ENCODE measurements at regions not wholly inside any gene's neighbourhood (a gene's known extent, or its start where the extent isn't known, plus 50 kb on each side); places are given as distances from the start of the nearest gene placed in this dataset.

DNA sequence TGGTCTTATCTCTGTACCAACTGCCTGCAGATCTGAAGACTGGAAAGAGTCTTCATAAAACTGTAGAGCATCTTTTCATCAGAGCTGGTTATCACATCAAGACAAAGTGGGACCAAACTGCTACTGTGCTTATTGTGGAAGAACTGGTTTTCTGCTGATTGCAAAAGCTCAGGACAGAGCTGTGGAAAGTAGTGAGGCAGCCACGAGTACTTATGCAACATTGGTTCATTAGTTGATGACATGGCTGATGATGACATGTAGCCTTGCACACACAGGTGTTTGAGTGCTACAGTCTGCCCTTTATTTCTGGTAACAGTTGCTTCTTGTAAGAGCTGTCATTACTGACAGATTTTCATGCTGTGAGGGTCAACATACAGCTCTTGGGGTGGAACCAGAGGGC lies 185.4 kb upstream of the GUCY1A2 start:
- peaks cover 24% of the 10 kb centered on the region for H3K9me3 Mint-ChIP-seq
- 0 out of 2 replicates have a peak, but pooled peaks cover 5% of the 10 kb centered on the region for H3K4me1 Mint-ChIP-seq
- TF ChIP-seq, protein P1, sequence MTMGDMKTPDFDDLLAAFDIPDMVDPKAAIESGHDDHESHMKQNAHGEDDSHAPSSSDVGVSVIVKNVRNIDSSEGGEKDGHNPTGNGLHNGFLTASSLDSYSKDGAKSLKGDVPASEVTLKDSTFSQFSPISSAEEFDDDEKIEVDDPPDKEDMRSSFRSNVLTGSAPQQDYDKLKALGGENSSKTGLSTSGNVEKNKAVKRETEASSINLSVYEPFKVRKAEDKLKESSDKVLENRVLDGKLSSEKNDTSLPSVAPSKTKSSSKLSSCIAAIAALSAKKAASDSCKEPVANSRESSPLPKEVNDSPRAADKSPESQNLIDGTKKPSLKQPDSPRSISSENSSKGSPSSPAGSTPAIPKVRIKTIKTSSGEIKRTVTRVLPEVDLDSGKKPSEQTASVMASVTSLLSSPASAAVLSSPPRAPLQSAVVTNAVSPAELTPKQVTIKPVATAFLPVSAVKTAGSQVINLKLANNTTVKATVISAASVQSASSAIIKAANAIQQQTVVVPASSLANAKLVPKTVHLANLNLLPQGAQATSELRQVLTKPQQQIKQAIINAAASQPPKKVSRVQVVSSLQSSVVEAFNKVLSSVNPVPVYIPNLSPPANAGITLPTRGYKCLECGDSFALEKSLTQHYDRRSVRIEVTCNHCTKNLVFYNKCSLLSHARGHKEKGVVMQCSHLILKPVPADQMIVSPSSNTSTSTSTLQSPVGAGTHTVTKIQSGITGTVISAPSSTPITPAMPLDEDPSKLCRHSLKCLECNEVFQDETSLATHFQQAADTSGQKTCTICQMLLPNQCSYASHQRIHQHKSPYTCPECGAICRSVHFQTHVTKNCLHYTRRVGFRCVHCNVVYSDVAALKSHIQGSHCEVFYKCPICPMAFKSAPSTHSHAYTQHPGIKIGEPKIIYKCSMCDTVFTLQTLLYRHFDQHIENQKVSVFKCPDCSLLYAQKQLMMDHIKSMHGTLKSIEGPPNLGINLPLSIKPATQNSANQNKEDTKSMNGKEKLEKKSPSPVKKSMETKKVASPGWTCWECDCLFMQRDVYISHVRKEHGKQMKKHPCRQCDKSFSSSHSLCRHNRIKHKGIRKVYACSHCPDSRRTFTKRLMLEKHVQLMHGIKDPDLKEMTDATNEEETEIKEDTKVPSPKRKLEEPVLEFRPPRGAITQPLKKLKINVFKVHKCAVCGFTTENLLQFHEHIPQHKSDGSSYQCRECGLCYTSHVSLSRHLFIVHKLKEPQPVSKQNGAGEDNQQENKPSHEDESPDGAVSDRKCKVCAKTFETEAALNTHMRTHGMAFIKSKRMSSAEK (CRISPR knock-in tag; IDR thresholded peaks at IDR 0.05; ENCODE audit: borderline replicate concordance): no peak
- TF ChIP-seq CREB1 (CRISPR knock-in tag; IDR thresholded peaks at IDR 0.05) (no peak), GTF2I (CRISPR knock-in tag; conservative IDR thresholded peaks at IDR 0.05) (no peak), JUN (CRISPR knock-in tag; IDR thresholded peaks at IDR 0.05) (no peak), ZNF281 (CRISPR knock-in tag; IDR thresholded peaks at IDR 0.05) (no peak), KAT7 (CRISPR knock-in tag; IDR thresholded peaks at IDR 0.05; ENCODE audit: borderline replicate concordance) (no peak), ZBTB43 (CRISPR knock-in tag; IDR thresholded peaks at IDR 0.05) (no peak), JAZF1 (CRISPR knock-in tag; IDR thresholded peaks at IDR 0.05) (no peak), ZNF138 (CRISPR knock-in tag; conservative IDR thresholded peaks at IDR 0.05) (no peak), SP1 (CRISPR knock-in tag; conservative IDR thresholded peaks at IDR 0.05) (no peak), NFE2L1 (CRISPR knock-in tag; IDR thresholded peaks at IDR 0.05) (no peak), NR3C1 (CRISPR knock-in tag; conservative IDR thresholded peaks at IDR 0.05; ENCODE audit: low read depth) (no peak), ZNF396 (CRISPR knock-in tag; IDR thresholded peaks at IDR 0.05; ENCODE audit: borderline replicate concordance) (no peak), TEAD1 (CRISPR knock-in tag; IDR thresholded peaks at IDR 0.05) (no peak), GABPB1 (CRISPR knock-in tag; IDR thresholded peaks at IDR 0.05) (no peak), SOX15 (CRISPR knock-in tag; IDR thresholded peaks at IDR 0.05) (no peak), NR2C2 (CRISPR knock-in tag; IDR thresholded peaks at IDR 0.05) (no peak)
- TF ChIP-seq, protein P2, sequence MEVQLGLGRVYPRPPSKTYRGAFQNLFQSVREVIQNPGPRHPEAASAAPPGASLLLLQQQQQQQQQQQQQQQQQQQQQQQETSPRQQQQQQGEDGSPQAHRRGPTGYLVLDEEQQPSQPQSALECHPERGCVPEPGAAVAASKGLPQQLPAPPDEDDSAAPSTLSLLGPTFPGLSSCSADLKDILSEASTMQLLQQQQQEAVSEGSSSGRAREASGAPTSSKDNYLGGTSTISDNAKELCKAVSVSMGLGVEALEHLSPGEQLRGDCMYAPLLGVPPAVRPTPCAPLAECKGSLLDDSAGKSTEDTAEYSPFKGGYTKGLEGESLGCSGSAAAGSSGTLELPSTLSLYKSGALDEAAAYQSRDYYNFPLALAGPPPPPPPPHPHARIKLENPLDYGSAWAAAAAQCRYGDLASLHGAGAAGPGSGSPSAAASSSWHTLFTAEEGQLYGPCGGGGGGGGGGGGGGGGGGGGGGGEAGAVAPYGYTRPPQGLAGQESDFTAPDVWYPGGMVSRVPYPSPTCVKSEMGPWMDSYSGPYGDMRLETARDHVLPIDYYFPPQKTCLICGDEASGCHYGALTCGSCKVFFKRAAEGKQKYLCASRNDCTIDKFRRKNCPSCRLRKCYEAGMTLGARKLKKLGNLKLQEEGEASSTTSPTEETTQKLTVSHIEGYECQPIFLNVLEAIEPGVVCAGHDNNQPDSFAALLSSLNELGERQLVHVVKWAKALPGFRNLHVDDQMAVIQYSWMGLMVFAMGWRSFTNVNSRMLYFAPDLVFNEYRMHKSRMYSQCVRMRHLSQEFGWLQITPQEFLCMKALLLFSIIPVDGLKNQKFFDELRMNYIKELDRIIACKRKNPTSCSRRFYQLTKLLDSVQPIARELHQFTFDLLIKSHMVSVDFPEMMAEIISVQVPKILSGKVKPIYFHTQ (CRISPR knock-in tag; IDR thresholded peaks at IDR 0.05): no peak
- TF ChIP-seq, protein P3, sequence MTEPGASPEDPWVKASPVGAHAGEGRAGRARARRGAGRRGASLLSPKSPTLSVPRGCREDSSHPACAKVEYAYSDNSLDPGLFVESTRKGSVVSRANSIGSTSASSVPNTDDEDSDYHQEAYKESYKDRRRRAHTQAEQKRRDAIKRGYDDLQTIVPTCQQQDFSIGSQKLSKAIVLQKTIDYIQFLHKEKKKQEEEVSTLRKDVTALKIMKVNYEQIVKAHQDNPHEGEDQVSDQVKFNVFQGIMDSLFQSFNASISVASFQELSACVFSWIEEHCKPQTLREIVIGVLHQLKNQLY (CRISPR knock-in tag; IDR thresholded peaks at IDR 0.05): no peak
- POLR2A ChIA-PET: no interaction called here
- H3K4me3 Mint-ChIP-seq: no peak overlapping the region
- no peak overlapping the region for H3K27ac Mint-ChIP-seq
- H3K36me3 Mint-ChIP-seq: peaks cover 12% of the 10 kb centered on the region
- no peak for DNase-seq (ENCODE audit: low spot score)
- H3K27me3 Mint-ChIP-seq (ENCODE audit: low read depth): no peaks in the 10 kb centered on the region
- no peak for ATAC-seq
- CTCF ChIA-PET: no interaction called here

All from WTC11 (cell line).